ENCODE measurements at regions not wholly inside any gene's neighbourhood (a gene's known extent, or its start where the extent isn't known, plus 50 kb on each side); places are given as distances from the start of the nearest gene placed in this dataset.
"Not testable (repeated sequence)": the region's sequence is repeated elsewhere in the genome, so short reads cannot be mapped to it uniquely, and the experiment has no call there.

DNA sequence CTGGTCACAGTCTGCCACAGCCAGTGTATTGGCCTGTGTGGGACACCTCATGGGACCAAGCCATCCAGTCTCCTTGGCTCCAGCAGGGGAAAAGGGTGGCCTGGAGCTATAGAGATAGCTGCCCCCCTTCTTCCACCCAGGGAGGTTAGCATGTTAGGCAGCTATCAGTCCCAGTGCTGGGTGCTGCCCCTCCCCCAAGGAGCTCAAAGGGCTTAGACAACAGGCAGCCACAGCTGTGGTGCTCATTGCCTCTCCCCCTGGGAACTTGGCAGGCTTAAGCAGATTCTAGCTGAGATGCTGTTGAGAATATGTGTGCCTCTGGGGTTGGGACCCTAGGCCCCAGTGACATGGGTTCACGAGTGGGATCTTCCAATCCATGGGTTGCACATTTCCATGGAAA is 226.0 kb upstream of the PTGER4 start:
- TF ChIP-seq SP1 (IDR thresholded peaks at IDR 0.05) (no peak), BHLHE40 (IDR thresholded peaks at IDR 0.05; ENCODE audit: borderline replicate concordance) (no peak), CTBP1 (IDR thresholded peaks at IDR 0.05; ENCODE audit: borderline replicate concordance) (no peak), SUZ12 (IDR thresholded peaks at IDR 0.05) (no peak), HDGF (IDR thresholded peaks at IDR 0.05; ENCODE audit: borderline replicate concordance) (no peak), TARDBP (IDR thresholded peaks at IDR 0.05) (no peak), L3MBTL2 (conservative IDR thresholded peaks at IDR 0.05) (no peak), ELF4 (IDR thresholded peaks at IDR 0.05) (no peak), FOXK2 (IDR thresholded peaks at IDR 0.05) (no peak), ARNT (IDR thresholded peaks at IDR 0.05) (no peak), LEF1 (IDR thresholded peaks at IDR 0.05; ENCODE audit: borderline replicate concordance) (no peak), ZNF384 (IDR thresholded peaks at IDR 0.05) (no peak)
- TF ChIP-seq, protein P1, sequence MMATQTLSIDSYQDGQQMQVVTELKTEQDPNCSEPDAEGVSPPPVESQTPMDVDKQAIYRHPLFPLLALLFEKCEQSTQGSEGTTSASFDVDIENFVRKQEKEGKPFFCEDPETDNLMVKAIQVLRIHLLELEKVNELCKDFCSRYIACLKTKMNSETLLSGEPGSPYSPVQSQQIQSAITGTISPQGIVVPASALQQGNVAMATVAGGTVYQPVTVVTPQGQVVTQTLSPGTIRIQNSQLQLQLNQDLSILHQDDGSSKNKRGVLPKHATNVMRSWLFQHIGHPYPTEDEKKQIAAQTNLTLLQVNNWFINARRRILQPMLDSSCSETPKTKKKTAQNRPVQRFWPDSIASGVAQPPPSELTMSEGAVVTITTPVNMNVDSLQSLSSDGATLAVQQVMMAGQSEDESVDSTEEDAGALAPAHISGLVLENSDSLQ (IDR thresholded peaks at IDR 0.05), result no peak
- CTCF ChIA-PET, result no interaction called here
- POLR2A ChIA-PET, result no interaction called here
- DNase-seq (ENCODE audit: extremely low spot score), result no peak

DNA sequence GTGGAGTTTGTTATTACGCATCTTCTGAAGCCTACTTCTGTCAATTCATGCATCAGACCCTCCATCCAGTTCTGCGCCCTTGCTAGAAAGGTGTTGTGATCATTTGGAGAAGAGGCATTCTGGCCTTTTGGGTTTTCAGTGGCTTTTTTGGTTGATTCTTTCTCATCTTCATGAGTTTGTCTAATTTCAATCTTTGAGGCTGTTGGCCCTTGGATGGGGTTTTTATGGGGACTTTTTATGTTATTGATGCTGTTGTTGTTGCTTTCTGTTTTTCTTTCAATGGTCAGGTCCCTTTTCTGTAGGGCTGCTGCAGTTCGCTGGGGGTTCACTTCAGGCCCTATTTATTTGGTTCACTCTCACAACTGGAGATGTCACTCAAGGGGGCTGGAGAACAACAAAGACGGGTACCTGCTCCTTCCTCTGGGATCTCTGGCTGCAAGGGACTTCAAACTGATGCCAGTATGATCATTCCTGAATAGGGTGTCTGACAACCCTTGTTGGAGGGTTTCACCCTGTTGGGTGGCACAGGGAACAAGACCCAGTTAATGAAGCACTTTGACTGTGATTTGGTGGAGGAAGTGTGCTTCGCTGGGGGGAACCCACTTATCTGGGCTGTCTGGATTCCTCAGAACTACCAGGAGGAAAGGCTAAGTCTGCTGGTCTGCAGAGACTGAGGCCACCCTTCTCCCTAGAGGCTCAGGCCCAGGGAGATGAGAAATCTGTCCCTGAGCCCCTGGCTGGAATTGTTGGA is 226.7 kb upstream of the PTGER4 start:
- POLR2A ChIA-PET, result no interaction called here
- CTCF ChIA-PET, result no interaction called here
- DNase-seq (ENCODE audit: extremely low spot score), result no peak
- TF ChIP-seq FOXA1 (IDR thresholded peaks at IDR 0.05) (no peak), ARNT (IDR thresholded peaks at IDR 0.05) (no peak), NFRKB (IDR thresholded peaks at IDR 0.05) (no peak), FOXK2 (IDR thresholded peaks at IDR 0.05) (no peak), BHLHE40 (IDR thresholded peaks at IDR 0.05; ENCODE audit: borderline replicate concordance) (no peak), ZNF384 (IDR thresholded peaks at IDR 0.05) (no peak), TARDBP (IDR thresholded peaks at IDR 0.05) (no peak), HDGF (IDR thresholded peaks at IDR 0.05; ENCODE audit: borderline replicate concordance) (no peak), SUZ12 (IDR thresholded peaks at IDR 0.05) (no peak), L3MBTL2 (conservative IDR thresholded peaks at IDR 0.05) (no peak), LEF1 (IDR thresholded peaks at IDR 0.05; ENCODE audit: borderline replicate concordance) (no peak), SP1 (IDR thresholded peaks at IDR 0.05) (no peak)

DNA sequence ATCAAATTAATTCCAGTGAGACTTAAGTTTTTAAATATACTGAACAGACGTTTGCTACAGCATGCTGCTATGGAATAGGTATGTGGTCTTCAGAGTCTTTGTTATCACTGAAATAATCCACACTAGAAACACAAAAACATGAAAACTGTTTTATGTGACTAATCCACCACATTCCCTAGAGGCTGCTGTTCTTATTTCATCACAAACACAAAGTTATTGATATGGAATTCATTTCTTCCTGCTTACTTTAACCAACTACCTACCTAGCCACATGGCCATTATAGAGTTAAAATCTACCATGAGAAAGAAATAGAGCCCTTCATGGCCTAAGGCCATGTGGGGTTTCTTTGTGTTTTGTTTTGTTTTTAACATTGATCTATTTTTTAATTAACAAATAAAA is 232.3 kb upstream of the PTGER4 start:
- CTCF ChIA-PET, result no interaction called here

DNA sequence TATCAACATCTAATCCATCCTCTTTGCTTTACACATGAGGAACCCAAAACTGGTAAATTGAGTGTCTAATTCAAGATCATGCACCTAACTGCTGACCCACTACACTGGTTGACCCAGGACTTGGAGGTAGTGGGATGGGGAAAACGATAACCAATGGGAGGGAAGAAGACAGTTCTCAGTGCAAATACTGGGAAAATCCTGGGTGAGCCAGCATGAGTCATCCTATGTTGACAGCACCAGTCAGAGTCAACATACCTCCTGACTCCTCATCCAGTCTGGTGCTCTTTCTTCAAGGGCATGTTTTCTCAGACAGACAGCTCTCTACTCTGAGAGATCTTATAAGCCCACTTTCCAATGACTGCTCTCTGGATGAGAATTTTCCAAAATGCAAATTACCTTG is 232.8 kb upstream of the PTGER4 start:
- ChIA-PET POLR2A (no interaction called here), CTCF (no interaction called here)
- no peak for DNase-seq (ENCODE audit: extremely low spot score)
- TF ChIP-seq FOXM1 (IDR thresholded peaks at IDR 0.05; ENCODE audit: borderline replicate concordance), result no peak

More for the DNA sequence above, 232.3 kb upstream of the PTGER4 start:
- TF ChIP-seq ELF4 (IDR thresholded peaks at IDR 0.05) (no peak), BHLHE40 (IDR thresholded peaks at IDR 0.05; ENCODE audit: borderline replicate concordance) (no peak)
- POLR2A ChIA-PET, result no interaction called here
- no peak for DNase-seq (ENCODE audit: extremely low spot score)

DNA sequence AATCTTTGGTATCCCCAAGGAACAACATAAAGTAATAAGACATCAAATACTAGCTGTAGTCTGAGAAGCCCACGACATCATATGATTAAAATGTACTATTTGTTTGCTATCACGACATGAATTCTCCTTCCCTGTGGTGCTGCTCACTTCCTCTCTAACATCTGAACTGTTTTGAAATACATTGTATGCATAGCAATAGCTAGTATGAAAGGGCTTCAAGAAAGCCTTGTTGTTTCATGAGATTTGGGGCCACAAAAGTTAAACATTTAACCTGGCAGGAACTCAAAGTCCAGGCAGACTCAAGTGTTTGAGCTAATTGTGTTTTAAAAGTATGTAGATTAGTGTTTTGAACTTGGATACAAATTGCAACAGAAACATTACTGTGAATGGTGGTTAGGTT is 237.4 kb upstream of the PTGER4 start:
- ChIA-PET POLR2A (no interaction called here), CTCF (no interaction called here)
- DNase-seq (ENCODE audit: extremely low spot score), result no peak
- TF ChIP-seq SUZ12 (IDR thresholded peaks at IDR 0.05) (no peak), HDGF (IDR thresholded peaks at IDR 0.05; ENCODE audit: borderline replicate concordance) (no peak), LEF1 (IDR thresholded peaks at IDR 0.05; ENCODE audit: borderline replicate concordance) (no peak), ZNF384 (IDR thresholded peaks at IDR 0.05) (no peak), FOXK2 (IDR thresholded peaks at IDR 0.05) (no peak), L3MBTL2 (conservative IDR thresholded peaks at IDR 0.05) (no peak), FOXM1 (IDR thresholded peaks at IDR 0.05; ENCODE audit: borderline replicate concordance) (no peak), ELF4 (IDR thresholded peaks at IDR 0.05) (no peak), NFRKB (IDR thresholded peaks at IDR 0.05) (no peak), CTBP1 (IDR thresholded peaks at IDR 0.05; ENCODE audit: borderline replicate concordance) (no peak), TARDBP (IDR thresholded peaks at IDR 0.05) (no peak)
- TF ChIP-seq, protein P1 (IDR thresholded peaks at IDR 0.05), result no peak

DNA sequence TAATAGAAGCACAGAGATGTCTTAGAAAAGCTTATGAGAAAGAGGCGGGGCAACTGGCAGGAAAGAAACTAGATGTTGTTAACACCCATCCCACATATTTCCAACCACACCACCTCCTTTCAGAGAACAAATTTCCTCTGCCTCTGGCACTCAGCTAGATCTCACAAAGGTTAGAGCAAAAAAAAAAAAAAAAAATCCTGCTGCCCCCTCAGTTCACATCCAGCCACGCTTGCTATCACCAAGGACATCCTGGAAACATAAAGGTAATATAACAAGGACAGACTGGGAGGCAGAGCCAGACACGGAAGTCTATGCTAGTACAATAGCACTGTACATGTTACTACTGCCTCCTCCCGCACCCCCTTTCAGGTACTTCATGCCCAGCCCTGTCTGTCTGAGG is 238.0 kb upstream of the PTGER4 start:
- DNase-seq (ENCODE audit: extremely low spot score), result no peak
- TF ChIP-seq FOXM1 (IDR thresholded peaks at IDR 0.05; ENCODE audit: borderline replicate concordance) (no peak), ZNF384 (IDR thresholded peaks at IDR 0.05) (no peak), SP1 (IDR thresholded peaks at IDR 0.05) (no peak), SUZ12 (IDR thresholded peaks at IDR 0.05) (no peak), ELF4 (IDR thresholded peaks at IDR 0.05) (no peak), CTBP1 (IDR thresholded peaks at IDR 0.05; ENCODE audit: borderline replicate concordance) (no peak), NFRKB (IDR thresholded peaks at IDR 0.05) (no peak), FOXA1 (IDR thresholded peaks at IDR 0.05) (no peak)
- TF ChIP-seq, protein P1 (IDR thresholded peaks at IDR 0.05), result no peak
- CTCF ChIA-PET, result no interaction called here
- POLR2A ChIA-PET, result no interaction called here

DNA sequence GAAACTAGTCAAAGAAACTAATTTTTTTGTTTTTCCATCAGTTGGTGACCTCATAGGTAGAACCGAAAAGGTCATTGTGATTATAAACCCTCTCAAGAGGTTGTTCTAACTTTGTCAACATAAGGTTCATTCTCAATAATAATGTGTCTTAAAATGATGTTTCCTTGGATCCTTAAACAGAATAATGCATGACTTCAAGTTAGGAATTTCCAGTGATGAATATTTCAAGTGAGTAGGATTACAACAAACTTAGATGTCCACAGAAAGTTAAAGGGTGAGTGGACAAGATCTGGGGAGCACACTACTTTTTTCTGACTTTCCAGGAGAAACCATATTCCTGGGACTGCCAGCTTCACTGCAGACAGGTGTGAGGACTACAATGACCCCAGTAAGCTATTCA is 239.0 kb upstream of the PTGER4 start:
- DNase-seq (ENCODE audit: extremely low spot score), result no peak
- ChIA-PET CTCF (no interaction called here), POLR2A (no interaction called here)
- no peak for TF ChIP-seq ELF4 (IDR thresholded peaks at IDR 0.05)
- no peak for TF ChIP-seq NFRKB (IDR thresholded peaks at IDR 0.05)
- no peak for TF ChIP-seq BHLHE40 (IDR thresholded peaks at IDR 0.05; ENCODE audit: borderline replicate concordance)
- TF ChIP-seq ARNT (IDR thresholded peaks at IDR 0.05), result no peak
- no peak for TF ChIP-seq CTBP1 (IDR thresholded peaks at IDR 0.05; ENCODE audit: borderline replicate concordance)
- TF ChIP-seq TARDBP (IDR thresholded peaks at IDR 0.05), result no peak
- no peak for TF ChIP-seq HDGF (IDR thresholded peaks at IDR 0.05; ENCODE audit: borderline replicate concordance)
- no peak for TF ChIP-seq FOXA1 (IDR thresholded peaks at IDR 0.05)
- TF ChIP-seq L3MBTL2 (conservative IDR thresholded peaks at IDR 0.05), result no peak

DNA sequence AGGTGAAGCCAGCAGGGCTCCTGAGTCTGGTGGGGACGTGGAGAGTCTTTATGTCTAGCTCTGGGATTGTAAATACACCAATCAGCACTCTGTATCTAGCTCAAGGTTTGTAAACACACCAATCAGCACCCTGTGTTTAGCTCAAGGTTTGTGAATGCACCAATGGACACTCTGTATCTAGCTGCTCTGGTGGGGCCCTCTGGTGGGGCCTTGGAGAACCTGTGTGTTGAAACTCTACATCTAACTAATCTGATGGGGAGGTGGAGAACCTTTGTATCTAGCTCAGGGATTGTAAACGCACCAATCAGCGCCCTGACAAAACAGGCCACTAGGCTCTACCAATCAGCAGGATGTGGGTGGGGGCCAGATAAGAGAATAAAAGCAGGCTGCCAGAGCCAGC is 240.6 kb upstream of the PTGER4 start:
- CTCF ChIA-PET; DNase-seq (ENCODE audit: extremely low spot score); POLR2A ChIA-PET: not testable (repeated sequence)

DNA sequence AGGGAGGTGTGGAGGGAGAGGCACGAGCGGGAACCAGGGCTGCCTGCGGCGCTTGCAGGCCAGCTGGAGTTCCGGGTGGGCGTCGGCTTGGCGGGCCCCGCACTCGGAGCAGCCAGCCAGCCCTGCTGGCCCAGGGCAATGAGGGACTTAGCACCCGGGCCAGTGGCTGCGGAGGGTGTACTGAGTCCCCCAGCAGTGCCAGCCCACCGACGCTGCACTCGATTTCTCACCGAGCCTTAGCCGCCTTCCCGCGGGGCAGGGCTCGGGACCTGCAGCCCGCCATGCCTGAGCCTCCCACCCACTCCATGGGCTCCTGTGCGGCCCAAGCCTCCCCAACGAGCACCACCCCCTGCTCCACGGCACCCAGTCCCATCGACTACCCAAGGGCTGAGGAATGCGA is 241.1 kb upstream of the PTGER4 start:
- DNase-seq (ENCODE audit: extremely low spot score); POLR2A ChIA-PET; CTCF ChIA-PET: not testable (repeated sequence)
